Frontal cortex (tissue), 3 donors: ENCODE measurements at regions not wholly inside any gene's neighbourhood (a gene's known extent, or its start where the extent isn't known, plus 50 kb on each side); places are given as distances from the start of the nearest gene placed in this dataset.
"Not testable (repeated sequence)": the region's sequence is repeated elsewhere in the genome, so short reads cannot be mapped to it uniquely, and the experiment has no call there.

Experiments used
- DNase-seq, 2 donors: peaks; one replicate each; pipeline ENCODE4 v3.0.0; 2012; ENCODE audit warnings: low spot score in 2 of 2
- FAIRE-seq: peaks from 2 replicates; lab custom pipeline; 2012; peaks lifted over from hg19 to GRCh38; lab: Jason Lieb, UNC
- donor health status: control.
- donor health status: control.
- donor health status: control.

DNA sequence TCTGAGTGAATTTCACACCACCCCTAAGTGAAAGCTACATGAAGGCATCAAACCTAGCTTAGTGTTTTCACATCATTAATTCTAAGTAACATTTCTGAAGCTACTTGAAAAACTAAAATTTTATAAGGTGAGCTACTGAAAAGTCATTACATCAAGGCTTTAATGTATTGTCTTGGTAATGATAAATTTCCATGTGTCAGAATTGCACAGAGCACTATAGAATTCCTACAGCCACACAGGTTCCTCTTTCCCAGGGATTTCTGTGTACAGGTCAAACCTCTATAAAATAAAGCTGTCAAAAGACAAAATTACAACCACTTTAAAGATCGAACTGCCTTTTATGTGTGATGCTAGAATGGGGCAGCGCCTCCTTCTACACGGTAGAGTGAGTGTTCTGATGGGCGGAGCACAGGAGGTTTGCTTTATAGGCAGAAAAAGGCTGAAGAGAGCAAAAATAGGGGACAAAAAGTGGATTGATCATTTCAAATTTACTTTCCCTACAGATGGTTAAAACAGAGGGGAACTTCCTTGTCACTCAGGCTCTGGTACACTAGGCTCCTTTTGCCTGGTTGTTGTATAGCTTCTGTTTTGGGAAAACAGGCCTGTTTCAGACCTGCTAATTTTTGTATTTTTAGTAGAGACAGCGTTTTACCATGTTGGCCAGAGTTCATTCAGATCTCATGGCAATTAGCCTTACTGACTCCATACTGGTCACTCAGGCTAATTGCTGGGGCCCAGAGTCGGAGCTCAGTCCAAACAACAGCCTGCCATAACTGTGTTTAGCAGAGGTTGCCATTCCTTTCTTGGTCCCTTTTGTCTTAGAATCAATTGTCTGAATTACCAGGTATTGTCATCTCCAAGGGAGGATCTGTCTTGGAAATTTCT is 102.5 kb upstream of the BASP1 start:
- DNase-seq, result no peak
- FAIRE-seq, result no peak

DNA sequence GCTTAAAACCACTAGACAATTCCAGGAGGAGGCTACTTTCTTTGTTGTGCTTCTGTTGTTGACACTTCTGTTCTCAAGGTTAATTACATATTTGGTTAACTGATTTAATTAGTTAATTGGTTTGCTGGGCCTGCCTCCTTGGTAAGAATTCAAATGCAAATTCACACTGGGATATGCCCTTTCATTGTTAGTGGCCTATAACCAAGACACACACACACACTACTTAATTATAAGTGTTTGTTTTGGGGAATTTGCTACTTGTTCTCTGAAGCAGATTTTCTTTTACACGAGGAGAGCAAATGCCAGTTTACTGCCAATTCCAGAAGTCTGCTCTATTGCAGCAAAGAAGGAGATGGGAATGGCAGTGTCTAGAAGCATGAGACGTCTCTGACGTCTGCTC is 101.6 kb upstream of the BASP1 start:
- FAIRE-seq (no peak), DNase-seq (no peak)

DNA sequence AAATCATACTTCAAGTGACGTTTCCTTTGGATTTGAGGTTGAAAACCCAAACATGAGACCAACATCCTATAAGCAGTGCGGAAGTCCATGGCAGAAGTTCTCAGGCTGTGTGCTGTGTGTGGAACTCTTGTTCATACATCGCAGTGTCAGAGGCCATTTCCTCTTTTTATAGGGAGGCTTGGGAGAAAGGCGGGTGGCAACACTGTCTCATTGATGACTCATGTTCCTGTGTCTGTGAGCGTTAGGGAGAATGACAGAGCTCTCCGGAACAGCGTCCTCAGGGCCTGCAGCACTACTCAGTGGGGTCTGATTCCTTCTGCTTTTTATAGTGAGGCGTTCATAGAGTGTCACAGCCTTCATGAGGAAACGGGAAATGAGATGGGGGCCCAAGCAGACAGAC is 98.8 kb upstream of the BASP1 start:
- no peak for FAIRE-seq
- peak in 1 of 2 donors; percentile 55 for DNase-seq

DNA sequence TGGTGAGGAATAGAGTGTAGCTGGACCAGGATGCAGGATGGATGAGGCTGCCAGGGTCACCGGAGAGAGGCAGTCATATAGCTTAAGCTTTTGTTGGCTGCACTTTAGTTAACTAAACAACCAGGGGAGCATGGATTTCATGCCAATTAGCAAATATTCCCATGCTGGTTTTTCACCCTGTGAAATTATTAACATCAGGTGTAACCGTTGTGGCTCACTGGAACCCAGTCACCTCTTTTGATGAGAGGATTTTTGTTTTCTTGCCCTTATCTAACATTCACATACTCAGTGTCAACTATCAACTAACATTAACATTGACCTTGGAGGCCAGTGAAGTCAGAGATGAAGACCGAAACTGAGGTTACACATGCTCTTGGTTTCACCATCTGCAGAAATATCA is 97.2 kb upstream of the BASP1 start:
- DNase-seq, result no peak
- FAIRE-seq, result no peak

DNA sequence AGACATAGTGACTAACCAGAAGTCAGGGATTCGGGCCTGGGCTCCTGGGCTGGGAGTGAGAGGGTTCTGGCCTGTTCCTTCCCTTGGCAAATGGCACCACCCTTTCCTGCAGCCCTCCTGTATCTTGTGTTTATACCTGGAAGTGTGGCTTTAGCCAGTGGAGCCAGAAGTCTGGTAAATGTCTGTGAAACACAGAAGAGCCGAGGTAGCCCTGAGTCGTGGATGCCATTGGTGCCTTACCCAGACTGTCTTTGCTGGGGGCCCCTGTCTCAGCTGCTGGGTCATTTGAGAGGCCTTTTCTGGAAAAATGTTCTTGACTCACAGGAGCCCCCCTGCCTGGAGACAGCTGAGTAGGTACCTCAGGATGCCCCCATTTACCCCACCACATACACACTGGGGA is 95.7 kb upstream of the BASP1 start:
- no peak for FAIRE-seq
- no peak for DNase-seq

DNA sequence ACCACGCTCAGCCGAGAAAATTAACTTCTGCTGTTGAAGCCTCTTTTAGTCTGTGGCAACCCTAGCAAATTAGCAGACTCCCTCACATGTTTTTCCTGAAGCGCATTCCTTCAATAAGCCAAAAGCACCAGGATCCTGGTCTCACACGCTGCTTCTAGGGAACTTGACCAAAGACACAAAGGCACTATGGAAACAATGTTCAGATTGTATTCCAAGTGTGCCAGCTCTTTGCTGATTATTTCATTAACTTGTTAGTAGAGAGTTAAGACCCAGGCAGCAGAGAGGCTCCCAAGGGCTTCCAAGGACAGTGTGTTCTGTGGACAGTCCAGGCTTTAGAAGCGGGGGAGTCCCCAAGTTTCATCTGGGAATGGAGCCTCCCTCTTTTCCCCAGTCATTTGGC is 94.4 kb upstream of the BASP1 start:
- no peak for FAIRE-seq

DNA sequence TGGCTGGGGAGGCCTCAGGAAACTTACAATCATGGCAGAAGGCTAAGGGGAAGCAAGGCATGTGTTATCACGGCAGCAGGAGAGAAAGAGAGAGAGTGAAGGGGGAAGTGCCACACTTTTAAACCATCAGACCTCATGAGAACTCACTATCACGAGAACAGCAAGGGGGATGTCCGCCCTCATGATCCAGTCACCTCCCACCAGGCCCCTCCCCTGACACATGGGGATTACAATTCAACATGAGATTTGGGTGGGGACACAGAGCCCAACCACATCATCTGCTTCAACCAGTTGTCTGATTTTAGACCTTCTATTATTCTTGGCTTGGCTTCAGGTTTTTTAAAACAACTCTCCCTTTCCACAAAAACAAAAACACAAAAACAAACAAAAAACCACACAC is 93.7 kb upstream of the BASP1 start:
- DNase-seq, FAIRE-seq: not testable (repeated sequence)

More for the DNA sequence above, 94.4 kb upstream of the BASP1 start:
- no peak for DNase-seq

DNA sequence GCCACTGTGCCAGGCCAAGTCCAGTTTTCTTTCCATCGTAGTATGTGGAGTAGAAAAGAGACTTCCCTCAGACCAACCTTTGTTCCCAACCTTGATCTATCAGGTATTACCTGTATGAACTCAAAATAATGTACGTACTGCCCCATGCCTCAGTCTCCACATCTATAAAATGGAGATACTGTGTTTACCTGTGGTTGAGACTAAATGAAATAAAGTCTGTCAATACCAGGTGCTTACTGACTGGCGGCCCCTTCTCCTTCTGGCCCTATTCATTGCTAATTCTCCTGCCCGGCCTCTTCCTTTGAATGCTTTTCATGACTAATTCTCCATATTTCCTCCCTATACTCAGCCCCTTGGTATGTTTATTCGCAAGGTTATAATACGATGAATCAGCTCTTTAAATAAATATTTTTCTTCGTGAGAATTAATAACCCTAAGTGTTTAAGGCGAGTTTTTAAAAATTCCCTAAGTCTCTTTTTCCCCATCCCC is 89.6 kb upstream of the BASP1 start:
- no peak for FAIRE-seq
- DNase-seq, result no peak

DNA sequence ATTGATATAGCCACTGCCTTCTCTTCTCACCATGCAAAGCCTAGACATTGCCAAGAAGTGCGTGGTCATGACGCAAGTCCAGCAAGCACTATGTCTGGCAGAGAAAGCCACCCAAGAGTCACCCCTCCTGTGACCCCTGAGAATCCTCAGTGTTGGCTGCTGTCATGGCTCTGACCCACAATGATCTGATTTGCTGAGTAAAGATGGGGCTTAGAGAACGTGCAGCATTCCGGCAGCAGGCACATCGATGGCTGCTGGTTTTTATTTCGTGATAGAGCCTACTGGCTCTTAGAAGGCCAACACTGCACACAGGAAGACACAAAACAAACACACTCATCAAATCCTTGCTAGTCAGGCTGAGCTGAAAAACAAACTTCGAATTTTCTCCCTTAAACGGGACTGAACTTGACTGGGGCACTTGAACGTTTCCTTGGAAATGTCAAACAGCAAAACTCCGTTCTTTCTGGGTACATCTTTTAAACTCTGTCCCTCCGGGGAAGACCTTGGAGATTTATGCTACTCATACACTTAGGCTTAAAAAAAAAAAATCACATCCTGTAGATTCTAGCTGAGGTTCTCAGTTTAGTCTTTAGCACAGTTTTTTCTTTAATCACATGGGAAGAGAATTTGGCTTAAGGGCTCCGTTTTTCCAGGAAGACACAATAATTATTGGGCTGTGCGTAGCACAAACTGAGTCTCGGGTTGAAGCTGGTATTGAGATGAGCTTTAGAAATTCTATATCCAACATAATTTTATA is 88.2 kb upstream of the BASP1 start:
- no peak for FAIRE-seq
- no peak for DNase-seq

DNA sequence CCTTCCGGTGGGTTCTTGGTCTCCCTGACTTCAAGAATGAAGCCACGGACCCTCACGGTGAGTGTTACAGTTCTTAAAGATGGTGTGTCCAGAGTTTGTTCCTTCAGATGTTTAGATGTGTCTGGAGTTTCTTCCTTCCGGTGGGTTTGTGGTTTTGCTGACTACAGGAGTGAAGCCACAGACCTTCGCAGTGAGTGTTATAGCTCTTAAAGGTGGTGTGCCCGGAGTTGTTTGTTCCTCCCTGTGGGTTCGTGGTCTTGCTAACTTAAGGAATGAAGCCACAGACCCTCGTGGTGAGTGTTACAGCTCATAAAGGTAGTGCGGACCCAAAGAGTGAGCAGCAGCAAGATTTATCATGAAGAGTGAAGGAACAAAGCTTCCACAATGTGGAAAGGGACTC is 87.1 kb upstream of the BASP1 start:
- FAIRE-seq, DNase-seq: not testable (repeated sequence)

DNA sequence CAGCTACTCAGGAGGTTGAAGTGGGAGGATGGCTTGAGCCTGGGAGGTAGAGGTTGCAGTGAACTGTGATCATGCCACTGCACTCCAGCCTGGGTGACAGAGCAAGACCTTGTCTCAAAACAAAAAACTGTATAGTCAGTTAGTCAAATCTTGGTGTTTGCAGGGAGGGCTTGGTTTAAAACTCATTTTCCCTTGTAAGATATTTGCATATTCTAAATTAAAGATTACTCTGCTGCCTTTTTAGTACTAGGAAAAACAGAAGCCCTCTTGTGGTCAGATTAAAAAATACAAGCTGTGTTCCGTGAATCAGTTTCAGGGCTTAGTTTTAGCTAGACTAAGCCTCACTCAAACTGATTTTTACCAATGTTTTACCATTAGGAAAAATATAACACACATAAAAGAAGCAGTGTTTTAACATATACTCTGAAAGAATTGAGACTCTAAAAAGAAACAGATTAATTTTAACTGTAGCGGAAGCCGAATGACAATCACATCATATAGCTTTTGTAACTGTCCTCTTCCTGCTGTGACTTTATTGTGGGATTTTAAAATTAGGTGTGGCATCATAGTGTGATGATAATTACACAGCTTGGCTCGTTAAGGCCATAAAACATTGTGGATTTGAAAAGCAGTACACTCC is 84.9 kb upstream of the BASP1 start:
- DNase-seq (peak; percentile 35 to 42), FAIRE-seq (no peak)

DNA sequence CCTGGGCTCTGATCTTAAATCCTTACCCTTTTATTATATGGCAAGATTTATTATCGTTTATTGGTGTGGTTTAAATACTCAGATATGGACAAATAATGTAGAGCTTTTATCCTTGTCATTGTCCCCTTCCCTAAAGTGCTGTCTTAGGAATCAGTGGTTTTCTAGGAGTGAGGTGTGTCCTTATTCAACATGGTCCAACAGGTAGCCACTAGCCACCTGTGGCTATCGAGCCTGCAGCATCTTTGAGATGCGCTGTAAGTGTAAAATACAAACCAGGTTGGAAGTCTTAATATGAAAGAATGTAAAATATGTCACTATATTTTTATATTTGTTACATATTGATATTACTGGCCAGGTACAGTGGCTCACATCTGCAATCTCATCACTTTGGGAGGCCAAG is 82.4 kb upstream of the BASP1 start:
- no peak for DNase-seq
- no peak for FAIRE-seq

DNA sequence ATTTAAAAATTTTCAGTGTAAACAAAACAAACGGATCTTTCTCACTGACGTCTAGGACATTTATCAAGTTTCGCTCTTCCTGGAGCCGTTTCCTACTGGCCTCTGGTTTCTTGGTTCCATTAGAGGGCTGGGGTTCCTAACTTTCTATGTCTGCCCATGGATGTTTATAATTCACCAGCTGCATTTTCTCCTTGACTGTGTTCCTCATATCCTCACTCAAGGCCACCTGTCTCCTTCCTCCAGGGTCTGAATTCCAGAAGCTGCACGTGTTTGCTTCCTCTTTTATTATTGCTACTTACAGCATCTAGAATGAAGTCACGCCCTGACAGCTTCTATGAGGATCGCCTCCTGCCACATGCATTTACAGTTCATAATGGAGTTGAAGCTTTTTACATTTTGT is 74.1 kb upstream of the BASP1 start:
- FAIRE-seq (no peak), DNase-seq (no peak)

DNA sequence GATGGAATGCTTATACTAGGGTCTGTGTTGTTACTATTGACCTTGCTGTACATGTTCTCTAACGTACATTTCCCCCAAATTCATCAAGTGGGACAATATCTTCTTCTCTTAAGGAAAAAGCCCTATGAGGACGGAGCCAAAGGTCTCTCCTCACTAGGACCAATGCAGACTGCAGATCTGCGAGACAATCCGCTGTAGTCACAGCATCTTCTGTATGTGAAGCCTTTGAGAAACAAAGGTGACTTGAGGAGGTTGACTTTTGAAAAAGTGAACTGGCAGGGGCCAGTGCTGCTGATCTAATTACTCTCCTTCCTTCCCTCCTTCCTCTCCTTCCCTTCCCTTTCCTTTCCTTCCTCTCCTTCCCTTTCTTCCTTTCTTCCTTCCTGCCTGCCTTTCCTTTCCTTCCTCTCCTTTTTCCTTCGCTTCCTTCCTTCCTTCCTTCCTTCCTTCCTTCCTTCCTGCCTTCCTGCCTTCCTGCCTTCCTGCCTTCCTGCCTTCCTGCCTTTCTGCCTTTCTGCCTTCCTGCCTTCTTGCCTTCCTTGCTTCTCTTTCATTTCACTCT is 71.1 kb upstream of the BASP1 start:
- DNase-seq (no peak), FAIRE-seq (no peak)

DNA sequence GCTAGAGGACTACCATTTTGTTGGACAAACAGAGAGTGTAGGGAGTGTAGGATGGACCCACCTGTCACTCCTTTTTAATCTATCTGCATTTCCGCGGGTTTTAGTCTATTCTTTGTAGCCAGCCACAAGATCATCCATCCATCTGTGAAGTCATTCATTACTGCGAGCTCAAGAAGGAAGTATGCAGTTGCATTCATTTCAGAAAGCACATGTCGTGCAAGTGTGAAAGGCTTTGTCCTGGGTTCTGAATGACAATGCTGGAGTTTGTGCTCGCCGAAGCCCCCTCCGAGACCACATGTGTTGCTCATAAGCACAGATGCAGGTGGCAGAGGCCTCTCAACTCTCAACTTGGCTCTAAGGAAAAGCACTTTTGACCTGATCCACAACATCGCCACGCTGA is 70.3 kb upstream of the BASP1 start:
- FAIRE-seq, result no peak
- DNase-seq, result no peak

DNA sequence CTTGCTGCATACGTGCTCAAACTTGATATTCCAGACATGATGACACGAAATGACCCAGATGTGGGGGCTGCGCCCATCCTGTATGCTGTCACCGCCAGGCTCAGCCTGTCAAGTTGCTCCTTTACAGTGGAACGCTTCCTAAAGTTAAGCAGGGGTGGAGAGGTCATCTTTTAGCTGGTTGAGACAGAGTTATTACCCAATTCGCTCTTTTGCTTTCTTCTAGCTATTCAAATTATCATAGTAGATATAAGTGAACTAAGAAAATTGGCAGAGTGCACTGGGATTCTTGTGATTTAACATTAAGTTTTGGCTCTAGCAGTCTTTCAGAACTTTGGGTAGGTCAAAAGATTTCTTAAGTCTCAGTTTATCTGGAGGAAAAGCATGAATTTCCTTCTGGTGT is 69.8 kb upstream of the BASP1 start:
- FAIRE-seq, result no peak
- DNase-seq, result no peak

DNA sequence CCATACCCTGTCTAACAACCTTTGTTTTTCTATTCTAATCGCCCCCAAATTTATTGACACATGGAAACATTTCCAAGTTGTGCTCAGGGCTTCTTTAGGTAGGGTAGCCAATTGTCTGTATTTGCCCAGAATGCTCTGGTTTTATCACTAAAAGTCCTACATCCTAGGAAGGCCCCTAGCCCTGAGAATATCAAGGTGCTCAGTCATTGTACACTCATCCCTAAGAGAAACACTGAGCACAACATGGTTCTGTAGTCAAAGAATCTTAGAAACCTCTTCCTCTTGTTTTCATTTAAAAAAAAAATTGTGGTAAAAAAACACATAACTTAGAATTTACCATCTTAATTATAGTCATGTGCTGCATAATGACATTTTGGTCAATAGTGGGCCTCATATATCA is 69.0 kb upstream of the BASP1 start:
- FAIRE-seq, result no peak

DNA sequence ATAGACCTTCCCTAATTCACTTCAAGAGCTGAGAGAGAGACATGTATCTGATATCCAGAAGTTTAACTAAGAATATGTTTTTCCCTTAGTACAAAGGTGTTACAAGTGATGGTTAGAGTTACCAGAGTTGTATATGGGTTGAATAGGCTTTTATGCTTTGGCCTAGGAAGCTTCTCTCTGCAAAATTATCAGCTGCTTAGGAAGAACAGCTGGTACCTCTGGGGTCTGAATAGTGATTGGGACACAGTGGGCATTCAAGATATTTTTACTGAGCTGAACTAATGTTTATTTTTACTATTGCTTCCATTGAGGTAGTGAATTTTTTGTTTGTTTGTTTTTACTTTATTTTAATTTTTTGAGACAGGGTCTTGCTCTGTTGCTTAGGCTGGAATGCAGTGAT is 67.6 kb upstream of the BASP1 start:
- FAIRE-seq (no peak), DNase-seq (no peak)

More for the DNA sequence above, 69.0 kb upstream of the BASP1 start:
- DNase-seq, result no peak

DNA sequence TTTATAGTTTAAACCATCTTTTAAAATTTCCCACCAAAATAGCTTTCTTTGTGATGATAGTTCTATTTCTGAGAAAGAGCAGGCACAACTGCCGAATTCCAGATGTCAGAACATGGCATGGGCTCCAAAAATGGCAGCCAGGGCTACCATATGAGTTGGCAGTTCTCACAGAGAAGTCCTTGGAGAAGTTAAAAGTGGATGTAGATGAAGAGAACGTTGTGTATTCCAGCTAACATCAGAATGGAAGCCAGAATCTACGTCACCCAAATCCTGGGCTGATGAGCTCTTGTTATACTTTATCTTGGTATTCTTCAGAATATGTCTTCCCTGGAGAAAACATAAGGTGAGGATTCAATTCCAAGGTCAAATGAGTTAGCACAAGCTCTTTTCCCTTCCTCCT is 66.9 kb upstream of the BASP1 start:
- DNase-seq (no peak), FAIRE-seq (no peak)

DNA sequence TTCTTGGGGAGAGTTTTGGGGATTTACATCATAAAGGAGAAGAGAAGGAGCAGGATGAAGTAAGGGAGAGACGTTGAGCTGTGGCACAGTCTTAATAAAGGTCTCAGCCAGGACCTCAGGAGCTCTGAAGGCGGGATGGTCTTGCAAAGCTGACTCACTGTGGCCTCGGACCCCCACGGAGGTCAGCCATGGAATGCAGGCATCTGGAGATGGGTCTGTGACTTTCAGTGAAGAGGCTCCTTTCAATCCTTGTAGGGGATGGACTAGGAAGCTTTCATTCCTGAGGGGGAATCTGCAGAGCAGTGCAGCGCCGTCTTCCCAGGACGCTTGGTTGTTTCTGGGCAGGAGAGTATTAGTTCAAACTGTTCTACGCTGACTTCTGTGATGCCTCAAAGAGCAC is 65.7 kb upstream of the BASP1 start:
- DNase-seq (no peak), FAIRE-seq (no peak)
